ENCODE measurements at regions not wholly inside any gene's neighbourhood (a gene's known extent, or its start where the extent isn't known, plus 50 kb on each side); places are given as distances from the start of the nearest gene placed in this dataset.

- H3K4me3 Mint-ChIP-seq: no peak overlapping the region
- peaks cover 6% of the 10 kb centered on the region for H3K9me3 Mint-ChIP-seq
- H3K27ac Mint-ChIP-seq: no peak overlapping the region
- TF ChIP-seq CTCF (IDR thresholded peaks at IDR 0.05; ENCODE audit: unreplicated experiment in 3 of 3): no peak
- peaks cover 3% of the 10 kb centered on the region for H3K36me3 Mint-ChIP-seq (ENCODE audit: low read depth)
- H3K4me1 Mint-ChIP-seq: no peaks in the 10 kb centered on the region
- peaks cover 26% of the 10 kb centered on the region for H3K27me3 Mint-ChIP-seq (ENCODE audit: low read depth)
These were observed 188.3 kb upstream of the MYL2 start for GRCh38 chr12:111108726-111109125.

GRCh38 chr12:111107392-111108178 lies 187.2 kb upstream of the MYL2 start:
- no peak for TF ChIP-seq CTCF (IDR thresholded peaks at IDR 0.05; ENCODE audit: unreplicated experiment in 3 of 3)
- H3K4me3 Mint-ChIP-seq: no peak overlapping the region
- peaks cover 3% of the 10 kb centered on the region for H3K9me3 Mint-ChIP-seq
- H3K27me3 Mint-ChIP-seq (ENCODE audit: low read depth): peaks cover 24% of the 10 kb centered on the region
- H3K27ac Mint-ChIP-seq: no peak overlapping the region
- peaks cover 3% of the 10 kb centered on the region for H3K36me3 Mint-ChIP-seq (ENCODE audit: low read depth)
- no peaks in the 10 kb centered on the region for H3K4me1 Mint-ChIP-seq

- peaks cover 3% of the 10 kb centered on the region for H3K36me3 Mint-ChIP-seq (ENCODE audit: low read depth)
- no peak overlapping the region for H3K4me3 Mint-ChIP-seq
- peaks cover 3% of the 10 kb centered on the region for H3K9me3 Mint-ChIP-seq
- TF ChIP-seq CTCF (IDR thresholded peaks at IDR 0.05; ENCODE audit: unreplicated experiment in 3 of 3): no peak
- no peak overlapping the region for H3K27ac Mint-ChIP-seq
- H3K27me3 Mint-ChIP-seq (ENCODE audit: low read depth): peaks cover 24% of the 10 kb centered on the region
- H3K4me1 Mint-ChIP-seq: no peaks in the 10 kb centered on the region
These were observed 184.9 kb upstream of the MYL2 start for GRCh38 chr12:111105294-111105693.

GRCh38 chr12:111103583-111103982 lies 183.2 kb upstream of the MYL2 start:
- H3K27me3 Mint-ChIP-seq (ENCODE audit: low read depth): peaks cover 29% of the 10 kb centered on the region

GRCh38 chr12:111102102-111102739 lies 181.8 kb upstream of the MYL2 start:
- H3K4me3 Mint-ChIP-seq: no peak overlapping the region
- peaks cover 22% of the 10 kb centered on the region for H3K27me3 Mint-ChIP-seq (ENCODE audit: low read depth)
- H3K36me3 Mint-ChIP-seq (ENCODE audit: low read depth): peaks cover under 1% of the 10 kb centered on the region
- no peaks in the 10 kb centered on the region for H3K9me3 Mint-ChIP-seq
- no peaks in the 10 kb centered on the region for H3K4me1 Mint-ChIP-seq
- no peak overlapping the region for H3K27ac Mint-ChIP-seq
- TF ChIP-seq CTCF (IDR thresholded peaks at IDR 0.05; ENCODE audit: unreplicated experiment in 3 of 3): no peak

More at GRCh38 chr12:111103583-111103982, 183.2 kb upstream of the MYL2 start:
- Mint-ChIP-seq H3K36me3 (ENCODE audit: low read depth) (peaks cover 3% of the 10 kb centered on the region), H3K27ac (no peak overlapping the region), H3K4me1 (no peaks in the 10 kb centered on the region), H3K9me3 (no peaks in the 10 kb centered on the region), H3K4me3 (no peak overlapping the region)
- no peak for TF ChIP-seq CTCF (IDR thresholded peaks at IDR 0.05; ENCODE audit: unreplicated experiment in 3 of 3)

Measured in nephron (organoid).